IMR-90 (cell line): ENCODE measurements at regions not wholly inside any gene's neighbourhood (a gene's known extent, or its start where the extent isn't known, plus 50 kb on each side); places are given as distances from the start of the nearest gene placed in this dataset.

Source experiments
- ATAC-seq: fragments of 200-7000 bp; cut with Tn5 transposase; 2 replicates; pipeline ENCODE4 v1.9.1; 2020; ENCODE audit warnings: low read depth, mild to moderate bottlenecking, moderate library complexity
- BruUV-seq: library from RNA; stranded (reverse); fragments of 400-500 nt; replicated peaks from 2 replicates; lab custom pipeline; 2021; lab: Mats Ljungman, UMichigan
- CTCF ChIA-PET: fragments of 300-600 bp; formaldehyde crosslinking; extraction: SDS; loops from one replicate; lab custom pipeline; 2021; ENCODE audit warnings: antibody characterized with exemption; lab: Yijun Ruan, JAX
- POLR2A ChIA-PET: fragments of 300-600 bp; sonication (Branson Sonifier 250); formaldehyde crosslinking; loops from one replicate; lab custom pipeline; 2022; ENCODE audit warnings: antibody characterized with exemption; ENCODE audit not compliant: unreplicated experiment; lab: Charles Lee
- DNase-seq: peaks from one replicate; pipeline ENCODE4 v3.0.0; 2013
- H2AFZ ChIP-seq: replicated peaks from 2 replicates; pipeline ENCODE3; 2013; ENCODE audit warnings: low read length, mild to moderate bottlenecking; ENCODE audit not compliant: poor library complexity
- H2AK5ac ChIP-seq: 2 replicates; pipeline ENCODE4 v1.6.1; 2013; ENCODE audit warnings: low read depth, low read length, inconsistent platforms
- H2AK9ac ChIP-seq: replicated peaks from 2 replicates; pipeline ENCODE3; 2013; ENCODE audit warnings: mild to moderate bottlenecking, low read depth, low read length, moderate library complexity; ENCODE audit not compliant: poor library complexity
- H2BK120ac ChIP-seq: 2 replicates; pipeline ENCODE4 v1.6.1; 2013; ENCODE audit warnings: low read depth, low read length, inconsistent platforms
- H2BK15ac ChIP-seq: 3 replicates; pipeline ENCODE4 v1.6.1; 2013; ENCODE audit warnings: low read depth, low read length, inconsistent platforms
- H2BK20ac ChIP-seq: 2 replicates; pipeline ENCODE4 v1.6.1; 2013; ENCODE audit warnings: low read depth, mild to moderate bottlenecking, inconsistent platforms, low read length, moderate library complexity
- H2BK5ac ChIP-seq: 2 replicates; pipeline ENCODE4 v1.6.1; 2013; ENCODE audit warnings: mild to moderate bottlenecking, low read depth, low read length, inconsistent platforms; ENCODE audit not compliant: poor library complexity, severe bottlenecking
- H3K14ac ChIP-seq: replicated peaks from 2 replicates; pipeline ENCODE4 v1.6.1; 2013; ENCODE audit warnings: low read depth, low read length, inconsistent platforms
- H3K18ac ChIP-seq: 2 replicates; pipeline ENCODE4 v1.6.1; 2013; ENCODE audit warnings: low read depth, low read length, control low read depth
- H3K23ac ChIP-seq: 2 replicates; pipeline ENCODE4 v1.6.1; 2013; ENCODE audit warnings: low read depth, low read length, inconsistent platforms
- H3K27ac ChIP-seq: 2 replicates; pipeline ENCODE4 v1.5.1; 2013; ENCODE audit warnings: mild to moderate bottlenecking, control low read depth, low read length; ENCODE audit not compliant: insufficient read depth
- H3K27me3 ChIP-seq: 2 replicates; pipeline ENCODE4 v1.6.1; 2013; ENCODE audit warnings: low read length; ENCODE audit not compliant: control insufficient read depth, insufficient read depth
- H3K36me3 ChIP-seq: 2 replicates; pipeline ENCODE4 v1.6.1; 2013; ENCODE audit warnings: low read length, mixed read lengths; ENCODE audit not compliant: control insufficient read depth, insufficient read depth
- H3K4ac ChIP-seq: 2 replicates; pipeline ENCODE4 v1.6.1; 2013; ENCODE audit warnings: low read depth, low read length, inconsistent platforms
- H3K4me1 ChIP-seq: 2 replicates; pipeline ENCODE4 v1.6.1; 2013; ENCODE audit warnings: low read length, mixed read lengths; ENCODE audit not compliant: control insufficient read depth, insufficient read depth
- H3K4me2 ChIP-seq: 2 replicates; pipeline ENCODE4 v1.6.1; 2013; ENCODE audit warnings: low read depth, mild to moderate bottlenecking, control low read depth, low read length, moderate library complexity
- H3K4me3 ChIP-seq: 2 replicates; pipeline ENCODE4 v1.5.1; 2013; ENCODE audit warnings: low read depth, mild to moderate bottlenecking, control low read depth, low read length, moderate library complexity; ENCODE audit not compliant: insufficient read depth
- H3K56ac ChIP-seq: 2 replicates; pipeline ENCODE4 v1.6.1; 2013; ENCODE audit warnings: low read length, inconsistent platforms; ENCODE audit not compliant: insufficient read depth; ENCODE audit errors: extremely low read depth
- H3K79me1 ChIP-seq, 2 experiments: 2 replicates each; pipeline ENCODE4 v1.6.1; 2013; ENCODE audit warnings: low read length in 2 of 2, inconsistent platforms in 1 of 2, low read depth in 1 of 2
- H3K9ac ChIP-seq: 2 replicates; pipeline ENCODE4 v1.6.1; 2013; ENCODE audit warnings: low read depth, low read length, control low read depth
- H3K9me1 ChIP-seq: 2 replicates; pipeline ENCODE4 v1.6.1; 2013; ENCODE audit warnings: low read length, inconsistent platforms; ENCODE audit not compliant: insufficient read depth
- H3K9me3 ChIP-seq: 2 replicates; pipeline ENCODE4 v1.6.1; 2013; ENCODE audit warnings: low read length; ENCODE audit not compliant: control insufficient read depth, insufficient read depth
- H4K20me1 ChIP-seq: 2 replicates; pipeline ENCODE4 v1.6.1; 2013; ENCODE audit warnings: low read length, inconsistent platforms; ENCODE audit not compliant: insufficient read depth
- H4K5ac ChIP-seq: 2 replicates; pipeline ENCODE4 v1.6.1; 2013; ENCODE audit warnings: mild to moderate bottlenecking, low read depth, low read length, control low read depth
- H4K8ac ChIP-seq, 2 experiments: 2 replicates each; pipeline ENCODE4 v1.6.1; 2013; ENCODE audit warnings: low read depth in 2 of 2, low read length in 2 of 2, control low read depth in 1 of 2, inconsistent platforms in 1 of 2
- H4K91ac ChIP-seq: 2 replicates; pipeline ENCODE4 v1.6.1; 2013; ENCODE audit warnings: low read depth, low read length, inconsistent platforms; ENCODE audit not compliant: insufficient read depth
- BHLHE40 ChIP-seq: fragments of 150-350 bp; IDR thresholded peaks from 2 replicates; pipeline ENCODE4 v1.6.1; 2016; ENCODE audit warnings: mild to moderate bottlenecking, low read depth, low read length
- CEBPB ChIP-seq: IDR thresholded peaks from 2 replicates; pipeline ENCODE4 v1.6.1; 2012; ENCODE audit warnings: low read depth, low read length, improper control_type of control experiment
- CHD1 ChIP-seq: IDR thresholded peaks from 2 replicates; pipeline ENCODE4 v1.6.1; 2012; ENCODE audit warnings: low read depth, low read length, improper control_type of control experiment
- FOS ChIP-seq: fragments of 150-350 bp; IDR thresholded peaks from 2 replicates; pipeline ENCODE4 v1.6.1; 2016; ENCODE audit warnings: low read depth, low read length
- MAFK ChIP-seq: IDR thresholded peaks from 2 replicates; pipeline ENCODE4 v1.6.1; 2012; ENCODE audit warnings: low read depth, low read length, improper control_type of control experiment
- MAZ ChIP-seq: IDR thresholded peaks from 2 replicates; pipeline ENCODE4 v1.6.1; 2012; ENCODE audit warnings: low read depth, mild to moderate bottlenecking, low read length, improper control_type of control experiment, moderate library complexity, borderline replicate concordance
- MXI1 ChIP-seq: IDR thresholded peaks from 2 replicates; pipeline ENCODE4 v1.6.1; 2012; ENCODE audit warnings: low read depth, mild to moderate bottlenecking, low read length, moderate library complexity, borderline replicate concordance
- NFE2L2 ChIP-seq: fragments of 150-350 bp; IDR thresholded peaks from 2 replicates; pipeline ENCODE4 v1.6.1; 2016; ENCODE audit warnings: low read depth, mild to moderate bottlenecking, low read length
- POLR2A ChIP-seq: IDR thresholded peaks from 2 replicates; pipeline ENCODE4 v1.6.1; 2012; ENCODE audit warnings: mild to moderate bottlenecking, low read depth, low read length
- RAD21 ChIP-seq: IDR thresholded peaks from 2 replicates; pipeline ENCODE4 v1.6.1; 2012; ENCODE audit warnings: low read length, improper control_type of control experiment
- RCOR1 ChIP-seq: IDR thresholded peaks from 2 replicates; pipeline ENCODE4 v1.6.1; 2012; ENCODE audit warnings: mild to moderate bottlenecking, low read length, improper control_type of control experiment; ENCODE audit not compliant: insufficient replicate concordance
- RFX5 ChIP-seq: IDR thresholded peaks from 2 replicates; pipeline ENCODE4 v1.8.0; 2012; ENCODE audit warnings: low read depth, mild to moderate bottlenecking, low read length, moderate library complexity
- SMC3 ChIP-seq: fragments of 150-350 bp; IDR thresholded peaks from 2 replicates; pipeline ENCODE4 v1.6.1; 2016; ENCODE audit warnings: low read depth, mild to moderate bottlenecking, antibody characterized with exemption, low read length, moderate library complexity
- USF2 ChIP-seq: fragments of 150-350 bp; IDR thresholded peaks from 2 replicates; pipeline ENCODE4 v1.6.1; 2017; ENCODE audit warnings: mild to moderate bottlenecking, antibody characterized with exemption, low read length, low read depth
- WGBS, 2 experiments: methylation state at CpG; one replicate each; pipeline versions ENCODE4 v1.1.5 to v1.1.7; 2013; ENCODE audit warnings: missing lambda C conversion rate in 2 of 2; ENCODE audit not compliant: insufficient read length in 1 of 2; ENCODE audit errors: extremely low coverage in 2 of 2; 5-methylcytosine and 5-hydroxymethylcytosine counted together
- dilution Hi-C: fragments of 300-500 bp; cut with HindIII; formaldehyde crosslinking; loops from one replicate; pipeline ENCODE4 v1.14.3; 2018; ENCODE audit warnings: low sequenced_read_pairs; ENCODE audit not compliant: unreplicated experiment
- in situ Hi-C: fragments of 300-500 bp; cut with MboI; formaldehyde crosslinking; loops from 3 replicates; pipeline ENCODE4 v1.14.3; 2019; ENCODE audit warnings: low sequenced_read_pairs, inconsistent platforms, mixed read lengths
- intact Hi-C: fragments of 100-400 bp; cut with micrococcal nuclease; formaldehyde crosslinking; loops from 2 replicates; pipeline ENCODE4 v1.10.0; 2022
- TF ChIP-seq, protein P1 (sequence below): fragments of 150-350 bp; IDR thresholded peaks from 2 replicates; pipeline ENCODE4 v1.6.1; 2016; ENCODE audit warnings: low read depth, mild to moderate bottlenecking, low read length, moderate library complexity, borderline replicate concordance
- TF ChIP-seq, protein P2 (sequence below): conservative IDR thresholded peaks from 2 replicates; pipeline ENCODE4 v1.5.1; 2012; ENCODE audit warnings: mild to moderate bottlenecking, low read depth, low read length, improper control_type of control experiment

- intact Hi-C loops = no loop called here
Measured at GRCh38 chr1:238611406-238611805, 720.7 kb upstream of the ZP4 start.

More at GRCh38 chr1:238611406-238611805, 720.7 kb upstream of the ZP4 start:
- H2AFZ ChIP-seq = no peak overlapping the region
- H3K9me1 ChIP-seq = no peaks in the 10 kb centered on the region
- H2BK15ac ChIP-seq = no peak overlapping the region
- H2BK20ac ChIP-seq = no peak overlapping the region
- BruUV-seq = no TSS peak
- no CpG with 5 or more reads among the region's 3 CpGs for WGBS, 2 experiments
- H3K27me3 ChIP-seq = no peaks in the 10 kb centered on the region
- no peaks in the 10 kb centered on the region for H4K20me1 ChIP-seq
- dilution Hi-C loops = no loop called here
- no peak overlapping the region for H3K18ac ChIP-seq
- no peaks in the 10 kb centered on the region for H3K36me3 ChIP-seq
- no peak overlapping the region for H3K23ac ChIP-seq
- no peak overlapping the region for H3K27ac ChIP-seq
- TF ChIP-seq CHD1 (no peak), BHLHE40 (no peak), FOS (no peak), MXI1 (no peak), USF2 (no peak), POLR2A (no peak), MAFK (no peak), CEBPB (no peak), RFX5 (no peak), RCOR1 (no peak), NFE2L2 (no peak), MAZ (no peak), RAD21 (no peak), SMC3 (no peak)
- TF ChIP-seq, protein P1, sequence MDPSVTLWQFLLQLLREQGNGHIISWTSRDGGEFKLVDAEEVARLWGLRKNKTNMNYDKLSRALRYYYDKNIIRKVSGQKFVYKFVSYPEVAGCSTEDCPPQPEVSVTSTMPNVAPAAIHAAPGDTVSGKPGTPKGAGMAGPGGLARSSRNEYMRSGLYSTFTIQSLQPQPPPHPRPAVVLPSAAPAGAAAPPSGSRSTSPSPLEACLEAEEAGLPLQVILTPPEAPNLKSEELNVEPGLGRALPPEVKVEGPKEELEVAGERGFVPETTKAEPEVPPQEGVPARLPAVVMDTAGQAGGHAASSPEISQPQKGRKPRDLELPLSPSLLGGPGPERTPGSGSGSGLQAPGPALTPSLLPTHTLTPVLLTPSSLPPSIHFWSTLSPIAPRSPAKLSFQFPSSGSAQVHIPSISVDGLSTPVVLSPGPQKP = no peak
- TF ChIP-seq, protein P2, sequence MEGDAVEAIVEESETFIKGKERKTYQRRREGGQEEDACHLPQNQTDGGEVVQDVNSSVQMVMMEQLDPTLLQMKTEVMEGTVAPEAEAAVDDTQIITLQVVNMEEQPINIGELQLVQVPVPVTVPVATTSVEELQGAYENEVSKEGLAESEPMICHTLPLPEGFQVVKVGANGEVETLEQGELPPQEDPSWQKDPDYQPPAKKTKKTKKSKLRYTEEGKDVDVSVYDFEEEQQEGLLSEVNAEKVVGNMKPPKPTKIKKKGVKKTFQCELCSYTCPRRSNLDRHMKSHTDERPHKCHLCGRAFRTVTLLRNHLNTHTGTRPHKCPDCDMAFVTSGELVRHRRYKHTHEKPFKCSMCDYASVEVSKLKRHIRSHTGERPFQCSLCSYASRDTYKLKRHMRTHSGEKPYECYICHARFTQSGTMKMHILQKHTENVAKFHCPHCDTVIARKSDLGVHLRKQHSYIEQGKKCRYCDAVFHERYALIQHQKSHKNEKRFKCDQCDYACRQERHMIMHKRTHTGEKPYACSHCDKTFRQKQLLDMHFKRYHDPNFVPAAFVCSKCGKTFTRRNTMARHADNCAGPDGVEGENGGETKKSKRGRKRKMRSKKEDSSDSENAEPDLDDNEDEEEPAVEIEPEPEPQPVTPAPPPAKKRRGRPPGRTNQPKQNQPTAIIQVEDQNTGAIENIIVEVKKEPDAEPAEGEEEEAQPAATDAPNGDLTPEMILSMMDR = no peak
- no peak overlapping the region for H3K4ac ChIP-seq
- no peak overlapping the region for H4K5ac ChIP-seq
- no peak overlapping the region for H3K14ac ChIP-seq
- no peak overlapping the region for H4K91ac ChIP-seq
- CTCF ChIA-PET = no interaction called here
- no peak overlapping the region for H2AK9ac ChIP-seq
- H2BK5ac ChIP-seq = no peak overlapping the region
- no peak overlapping the region for H3K4me2 ChIP-seq
- H3K4me3 ChIP-seq = no peak overlapping the region
- H3K9me3 ChIP-seq = no peaks in the 10 kb centered on the region
- no peak overlapping the region for H4K8ac ChIP-seq
- H3K4me1 ChIP-seq = no peaks in the 10 kb centered on the region
- H2BK120ac ChIP-seq = no peak overlapping the region
- POLR2A ChIA-PET = no interaction called here
- ATAC-seq (no peak), DNase-seq (no peak)
- in situ Hi-C loops = no loop called here
- no peak overlapping the region for H3K9ac ChIP-seq
- no peak overlapping the region for H3K56ac ChIP-seq
- no peaks in the 10 kb centered on the region for H3K79me1 ChIP-seq
- H2AK5ac ChIP-seq = no peak overlapping the region
